ENCODE measurements at regions not wholly inside any gene's neighbourhood (a gene's known extent, or its start where the extent isn't known, plus 50 kb on each side); places are given as distances from the start of the nearest gene placed in this dataset.

- Histone ChIP-seq H3K4me2 (ENCODE audit: insufficient read depth, insufficient read length, low read length) (no peak overlapping the region), H2BK15ac (ENCODE audit: low read depth, low read length) (no peak overlapping the region), H4K91ac (ENCODE audit: insufficient read length, low read depth, low read length) (no peak overlapping the region), H3K9me3 (ENCODE audit: control insufficient read depth, low read depth, low read length) (no peaks in the 10 kb centered on the region), H3K27ac (ENCODE audit: insufficient read length, low read depth, low read length) (no peak overlapping the region), H2BK20ac (ENCODE audit: low read depth, low read length, poor library complexity, severe bottlenecking) (no peak overlapping the region), H3K56ac (ENCODE audit: insufficient read length, low read depth, low read length) (no peak overlapping the region), H3K14ac (ENCODE audit: insufficient read depth, low read length) (no peak overlapping the region), H2BK120ac (ENCODE audit: low read depth, low read length, poor library complexity, severe bottlenecking) (no peak overlapping the region), H3K79me2 (ENCODE audit: insufficient read depth, low read length) (no peaks in the 10 kb centered on the region), H3K23ac (ENCODE audit: insufficient read length, low read depth, low read length) (no peak overlapping the region), H2AFZ (ENCODE audit: low read length) (no peak overlapping the region), H4K8ac (replicated peaks; ENCODE audit: insufficient read length, low read depth, low read length) (no peak overlapping the region), H2BK12ac (ENCODE audit: insufficient read length, low read depth, low read length) (no peak overlapping the region), H4K5ac (ENCODE audit: insufficient read length, low read depth, low read length) (no peak overlapping the region), H2AK5ac (ENCODE audit: insufficient read length, low read length) (no peak overlapping the region), H3K4ac (ENCODE audit: low read depth, low read length) (no peak overlapping the region), H3K18ac (ENCODE audit: insufficient read length, low read depth, low read length) (no peak overlapping the region), H2BK5ac (ENCODE audit: insufficient read length, low read length) (no peak overlapping the region), H3K27me3 (ENCODE audit: insufficient read depth, low read length) (no peaks in the 10 kb centered on the region), H4K20me1 (ENCODE audit: control insufficient read depth, insufficient read depth, insufficient read length) (no peaks in the 10 kb centered on the region), H3K9ac (ENCODE audit: extremely low read depth, insufficient read length, low read length) (no peak overlapping the region), H3K4me1 (ENCODE audit: insufficient read depth, low read length) (no peaks in the 10 kb centered on the region), H3T11ph (ENCODE audit: low read length) (no peak overlapping the region), H3K79me1 (ENCODE audit: insufficient read depth, low read depth, low read length, poor library complexity, severe bottlenecking) (no peaks in the 10 kb centered on the region), H3K23me2 (ENCODE audit: insufficient read length, low read depth, low read length, poor library complexity, severe bottlenecking) (no peaks in the 10 kb centered on the region)
- H3K36me3 Mint-ChIP-seq (ENCODE audit: insufficient read depth in 1 of 3, low read depth in 3 of 3), result peaks cover 0 to 12% (median 2%) of the 10 kb centered on the region in 3 experiments; a peak in 3 of 7 replicates
- no peak overlapping the region for H3K4me3 Mint-ChIP-seq
- H3K27ac Mint-ChIP-seq, result no peak overlapping the region
- H3K9me3 Mint-ChIP-seq, result peaks cover 11 to 15% of the 10 kb centered on the region in 2 experiments
- peaks cover 0 to 5% of the 10 kb centered on the region in 2 experiments; a peak in 3 of 4 replicates for H3K4me1 Mint-ChIP-seq
- TF ChIP-seq CTCF (conservative IDR thresholded peaks at IDR 0.05), result no peak
- H3K27me3 Mint-ChIP-seq (ENCODE audit: low read depth), result no peaks in the 10 kb centered on the region
- no CpG with 5 or more reads among the region's 4 CpGs for WGBS (ENCODE audit: extremely low coverage, insufficient read length, low lambda C conversion rate)
- no peak for DNase-seq
Observed at GRCh38 chr2:206378835-206379234, 64.5 kb upstream of the ADAM23 start.
